HS-27A (cell line): ENCODE measurements at regions not wholly inside any gene's neighbourhood (a gene's known extent, or its start where the extent isn't known, plus 50 kb on each side); places are given as distances from the start of the nearest gene placed in this dataset.

Experiments used
- DNase-seq: peaks from one replicate; pipeline ENCODE4 v3.0.0-alpha.2; 2012; ENCODE audit warnings: low read depth, missing footprints

DNA sequence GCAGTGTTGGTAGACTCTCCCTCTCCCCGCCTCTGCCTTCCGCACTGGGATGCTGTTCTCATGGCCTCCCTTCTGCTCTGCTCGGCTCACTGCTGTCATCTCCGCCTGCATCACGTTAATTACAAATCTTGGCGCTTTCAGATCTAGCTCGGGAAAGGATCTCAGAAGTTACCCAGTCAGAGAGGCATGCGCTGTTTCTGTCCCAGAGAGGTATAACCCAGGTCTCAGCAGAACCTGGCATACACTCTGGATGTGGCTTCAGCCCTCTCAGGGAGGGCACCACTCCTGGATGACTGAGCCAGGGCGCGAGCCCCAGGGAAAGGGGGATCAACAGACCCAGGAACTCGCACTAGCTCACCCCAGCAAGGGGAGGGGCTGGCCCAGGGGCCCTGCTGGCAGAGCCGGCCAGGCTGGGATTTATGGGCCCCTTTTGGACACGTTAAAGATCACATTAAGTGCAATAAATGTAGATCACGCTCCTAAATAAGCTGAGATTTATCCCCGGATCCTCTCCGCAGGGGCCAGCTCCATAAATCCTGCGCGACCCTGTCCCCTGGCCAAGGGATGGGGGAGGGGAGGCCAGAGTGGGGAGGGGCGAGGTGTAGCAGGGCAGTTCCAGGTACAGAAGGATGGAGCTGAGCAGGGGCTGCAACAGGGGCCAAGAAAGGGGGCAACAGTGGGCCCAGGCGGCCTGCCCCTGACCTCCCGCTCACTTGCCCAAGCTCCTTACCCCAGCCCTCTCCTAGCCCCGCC lies 101.3 kb upstream of the ZBTB40 start:
- DNase-seq = no peak

DNA sequence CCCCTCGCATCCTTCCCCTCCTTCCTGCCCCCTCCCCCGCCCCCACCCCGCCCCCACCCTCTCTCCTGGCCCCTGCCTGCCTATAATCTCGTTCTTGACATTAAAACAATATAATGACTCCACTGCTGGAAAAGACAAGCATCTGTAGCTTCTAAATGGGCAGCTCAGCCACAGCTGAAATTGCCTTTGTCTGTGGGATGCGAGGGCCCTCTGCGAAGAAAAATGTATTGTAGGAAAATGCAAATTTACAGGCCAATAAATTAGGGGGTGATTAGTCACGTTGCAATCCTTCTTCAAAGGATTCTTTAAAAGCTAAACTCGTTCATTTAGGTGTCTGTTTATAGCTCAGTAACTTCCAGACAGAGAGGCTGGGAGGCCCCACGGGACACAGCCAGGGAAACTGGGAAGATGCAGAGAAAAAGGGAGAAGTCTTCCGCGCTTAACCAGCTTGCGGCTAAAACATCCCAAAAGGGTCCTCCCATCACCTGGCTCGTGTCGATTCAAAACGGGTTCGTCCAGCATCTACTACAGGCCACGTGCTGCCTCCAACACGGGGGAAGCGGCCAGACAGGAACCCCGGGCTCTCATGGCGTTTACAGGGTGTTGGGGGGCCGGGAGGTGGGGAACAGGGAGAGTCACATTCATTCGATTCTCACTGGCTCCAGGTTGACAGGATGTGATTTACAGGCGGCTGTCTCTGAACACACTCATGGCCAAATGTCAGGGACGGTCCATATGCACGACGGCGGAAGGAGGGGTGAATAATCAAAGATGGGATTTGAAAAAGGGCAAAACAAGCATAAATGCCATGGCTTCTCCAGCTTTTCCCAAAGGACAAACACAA lies 100.5 kb upstream of the ZBTB40 start:
- DNase-seq = no peak

- no peak for DNase-seq
Measured at GRCh38 chr1:22351768-22352080, 99.9 kb upstream of the ZBTB40 start.

- no peak for DNase-seq
Measured at GRCh38 chr1:22352355-22352754, 99.3 kb upstream of the ZBTB40 start.

- no peak for DNase-seq
Measured at GRCh38 chr1:22352896-22353295, 98.8 kb upstream of the ZBTB40 start.

- DNase-seq = no peak
Measured at GRCh38 chr1:22359427-22359826, 92.2 kb upstream of the ZBTB40 start.

GRCh38 chr1:22362626-22363402 lies 88.8 kb upstream of the ZBTB40 start:
- DNase-seq = no peak

GRCh38 chr1:22363403-22364325 lies 88.0 kb upstream of the ZBTB40 start:
- no peak for DNase-seq

DNA sequence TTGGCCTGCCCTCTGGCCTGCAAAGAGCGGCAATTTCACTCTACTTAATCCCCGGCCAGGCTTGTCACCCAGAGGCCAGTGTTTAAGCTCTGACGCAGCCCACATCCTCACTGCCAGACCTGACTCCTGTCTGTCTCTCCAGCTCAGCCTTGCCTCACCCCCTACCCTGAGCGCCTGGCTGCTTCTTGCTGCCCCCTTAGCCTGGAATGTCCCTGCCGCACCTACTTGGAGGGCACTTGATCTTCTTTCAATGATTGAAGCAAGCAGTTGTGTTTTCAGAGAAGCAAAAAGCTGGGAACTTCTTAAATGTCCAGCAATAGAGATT lies 87.4 kb upstream of the ZBTB40 start:
- no peak for DNase-seq

DNA sequence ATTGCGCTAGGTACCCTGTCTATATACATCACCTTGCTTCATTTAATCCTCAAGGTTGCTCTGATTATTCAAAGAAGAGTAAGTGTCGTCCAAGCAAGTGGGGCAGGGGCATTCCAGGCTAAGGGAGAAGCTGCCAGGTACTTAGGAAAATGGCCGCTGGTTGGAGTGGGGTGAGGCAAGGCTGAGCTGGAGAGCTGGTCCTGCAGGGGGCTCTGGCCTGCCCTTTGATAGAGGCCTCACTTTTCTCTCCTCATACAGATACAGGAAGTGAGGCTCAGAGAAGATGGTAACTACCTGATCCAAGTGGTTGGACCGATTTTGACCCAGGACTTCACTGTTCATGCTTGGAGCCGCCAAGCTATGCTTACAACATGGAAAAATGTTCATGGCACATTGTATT lies 86.9 kb upstream of the ZBTB40 start:
- no peak for DNase-seq

DNA sequence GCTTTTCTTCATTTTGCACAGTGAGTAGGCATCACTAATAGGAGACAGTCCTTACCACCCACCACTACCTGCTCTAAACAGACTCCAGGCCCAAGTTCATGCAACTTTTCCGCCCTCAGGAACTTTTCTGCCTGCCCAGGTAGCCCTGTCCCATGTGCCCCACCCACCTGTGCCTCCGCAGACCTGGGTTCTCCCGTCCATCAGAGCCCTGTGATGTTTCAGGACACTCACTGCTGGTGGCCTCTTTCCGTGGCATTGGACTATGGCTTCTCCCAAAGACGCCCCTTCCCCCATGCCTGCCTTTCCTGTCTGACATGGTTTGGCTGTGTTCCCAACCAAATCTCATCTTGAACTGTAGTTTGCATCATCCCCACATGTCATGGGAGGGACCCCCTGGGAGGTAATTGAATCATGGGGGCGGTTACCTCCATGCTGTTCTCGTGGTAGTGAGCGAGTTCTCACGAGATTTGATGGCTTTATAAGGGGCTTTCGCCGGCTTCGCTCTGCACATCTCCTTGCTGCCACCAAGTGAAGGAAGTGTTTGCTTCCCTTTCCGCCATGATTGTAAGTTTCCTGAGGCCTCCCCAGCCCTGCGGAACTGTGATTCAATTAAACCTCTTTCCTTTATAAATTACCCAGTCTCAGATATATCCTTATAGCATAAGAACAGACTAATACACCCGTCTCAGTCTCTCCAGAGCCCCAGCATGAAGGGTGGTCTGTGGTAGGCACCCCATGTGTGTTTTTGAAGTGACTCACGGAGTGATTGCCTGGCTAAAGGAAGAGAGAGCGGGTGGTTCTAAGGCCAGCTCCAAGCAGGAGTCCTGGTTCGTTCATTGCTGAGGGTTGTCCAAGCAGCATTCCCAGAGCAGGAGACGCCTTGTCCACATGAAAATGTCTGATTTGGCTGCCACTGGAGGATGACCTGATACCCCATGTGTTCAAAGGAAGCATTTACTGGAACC lies 86.0 kb upstream of the ZBTB40 start:
- no peak for DNase-seq

GRCh38 chr1:22366346-22366745 lies 85.3 kb upstream of the ZBTB40 start:
- no peak for DNase-seq

- DNase-seq = no peak
Measured at GRCh38 chr1:22368125-22368524, 83.5 kb upstream of the ZBTB40 start.

GRCh38 chr1:22369294-22370189 lies 82.1 kb upstream of the ZBTB40 start:
- no peak for DNase-seq

GRCh38 chr1:22370190-22370498 lies 81.5 kb upstream of the ZBTB40 start:
- DNase-seq = no peak

GRCh38 chr1:22371408-22371807 lies 80.2 kb upstream of the ZBTB40 start:
- DNase-seq = no peak

DNA sequence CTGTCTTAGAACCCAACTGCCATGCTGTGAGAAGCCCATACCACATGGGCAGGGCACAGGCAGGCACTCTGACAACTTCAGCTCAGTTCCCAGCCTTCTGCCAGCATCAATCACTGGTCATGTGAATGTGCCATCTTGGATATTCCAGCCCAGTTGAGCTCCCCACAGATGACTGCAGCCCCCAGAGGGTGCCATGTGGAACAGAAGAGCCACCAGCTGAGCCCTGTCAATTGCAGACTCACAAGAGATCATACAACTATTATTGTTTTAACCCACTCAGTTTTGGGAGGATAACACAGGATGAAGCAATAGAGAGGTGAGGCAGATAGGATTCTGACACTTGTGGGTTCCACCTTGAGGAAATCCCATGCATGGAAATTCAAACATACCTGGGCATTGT lies 78.4 kb upstream of the ZBTB40 start:
- DNase-seq = no peak

DNA sequence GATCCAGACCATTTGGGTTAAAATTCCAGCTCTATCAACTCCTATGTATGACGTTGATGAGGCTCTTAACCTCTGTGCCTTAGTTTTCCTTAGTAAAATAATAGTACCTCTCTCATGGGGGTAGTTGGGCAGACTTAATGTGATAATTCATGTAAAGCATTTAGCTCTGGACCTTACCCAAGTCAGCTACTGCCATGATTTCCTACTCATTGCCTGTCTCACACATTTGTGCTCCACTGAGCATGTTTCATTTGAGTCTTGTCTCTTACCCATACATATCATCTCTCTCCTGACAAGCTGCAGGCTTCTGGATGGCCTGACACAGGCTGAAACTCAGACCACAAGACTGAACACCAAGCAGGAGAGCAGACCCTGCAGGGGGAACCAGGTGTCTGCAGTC lies 77.7 kb upstream of the ZBTB40 start:
- no peak for DNase-seq

- DNase-seq = no peak
Measured at GRCh38 chr1:22375601-22376000, 76.0 kb upstream of the ZBTB40 start.

- no peak for DNase-seq
Measured at GRCh38 chr1:22376001-22376400, 75.7 kb upstream of the ZBTB40 start.
